ENCODE measurements at regions not wholly inside any gene's neighbourhood (a gene's known extent, or its start where the extent isn't known, plus 50 kb on each side); places are given as distances from the start of the nearest gene placed in this dataset.

GRCh38 chr5:8892926-8893325 is 652.9 kb downstream of the SEMA5A start:
- no peak for TF ChIP-seq CTCF (IDR thresholded peaks at IDR 0.05; ENCODE audit: low read depth, low read length)
- no peak for TF ChIP-seq POLR2A (IDR thresholded peaks at IDR 0.05; ENCODE audit: extremely low read depth, insufficient read length)
